SIG-M5 treated with dmso at 0.1 percent for 504 hours (cell line): ENCODE measurements at regions not wholly inside any gene's neighbourhood (a gene's known extent, or its start where the extent isn't known, plus 50 kb on each side); places are given as distances from the start of the nearest gene placed in this dataset.
"Not testable (repeated sequence)": the region's sequence is repeated elsewhere in the genome, so short reads cannot be mapped to it uniquely, and the experiment has no call there.

ENCODE experiments used
- DNase-seq: peaks from one replicate; lab custom pipeline; 2025; ENCODE audit not compliant: unreplicated experiment; lab: John Stamatoyannopoulos, UW

- not testable (repeated sequence) for DNase-seq
Measured at GRCh38 chr22:38375784-38376183, 58.6 kb upstream of the CSNK1E start.

DNA sequence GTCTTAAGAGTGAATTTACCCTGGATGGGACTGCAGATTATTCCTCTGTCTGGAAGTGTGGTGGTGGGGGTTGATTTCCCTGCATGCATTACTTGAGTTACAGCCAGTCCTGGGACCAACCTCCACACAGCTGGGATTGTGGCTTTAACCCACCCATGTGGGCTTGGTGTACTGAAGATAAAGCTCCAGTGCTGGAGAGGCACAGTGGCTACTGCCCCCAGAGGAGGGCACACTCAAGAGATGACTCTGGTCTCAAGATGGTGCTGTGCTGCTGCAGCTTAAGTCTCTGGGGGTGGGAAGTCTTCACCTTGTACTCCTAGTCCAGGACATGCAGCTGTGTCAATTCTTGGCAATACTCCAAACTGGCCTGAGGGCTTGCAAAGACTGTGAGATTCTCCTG lies 57.8 kb upstream of the CSNK1E start:
- DNase-seq, result not testable (repeated sequence)

DNA sequence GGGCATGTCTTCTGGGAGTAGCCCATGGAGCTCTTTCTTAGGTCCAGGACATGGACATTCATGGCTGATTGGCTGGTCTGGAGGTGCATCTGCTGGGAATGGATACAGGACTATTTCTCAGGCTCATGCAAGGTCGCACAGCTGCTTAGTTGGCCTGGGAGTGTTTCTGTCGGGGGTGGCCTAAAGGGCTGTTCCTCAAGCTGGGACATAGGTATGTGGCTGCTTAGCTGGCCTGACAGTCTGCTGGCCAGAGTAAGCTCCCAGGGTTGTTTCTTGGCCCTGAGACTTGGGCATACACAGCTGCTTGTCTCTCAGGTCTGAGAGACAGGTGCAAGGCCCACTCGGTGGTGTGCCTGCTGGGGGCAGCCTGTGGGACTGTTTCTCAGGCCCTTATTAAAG lies 57.2 kb upstream of the CSNK1E start:
- not testable (repeated sequence) for DNase-seq

GRCh38 chr22:38373783-38374432 lies 56.7 kb upstream of the CSNK1E start:
- DNase-seq, result not testable (repeated sequence)

DNA sequence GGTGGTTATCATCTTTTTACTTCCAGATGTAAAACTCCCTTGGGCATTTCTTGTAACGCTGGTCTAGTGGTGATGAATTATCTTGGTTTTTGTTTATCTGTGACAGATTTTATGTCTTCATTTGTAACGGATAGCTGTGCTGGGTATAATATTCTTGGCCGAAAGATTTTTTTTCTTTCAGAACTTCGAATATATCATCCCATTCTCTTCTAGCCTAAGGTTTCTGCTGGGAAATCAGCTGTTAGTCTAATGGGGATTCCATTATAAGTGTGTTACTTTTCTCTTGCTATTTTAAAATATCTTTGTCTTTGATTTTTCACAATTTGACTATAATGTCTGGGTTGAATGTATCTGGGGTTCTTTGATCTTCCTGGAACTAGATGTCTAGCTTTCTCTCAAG lies 55.4 kb upstream of the CSNK1E start:
- DNase-seq, result not testable (repeated sequence)

DNA sequence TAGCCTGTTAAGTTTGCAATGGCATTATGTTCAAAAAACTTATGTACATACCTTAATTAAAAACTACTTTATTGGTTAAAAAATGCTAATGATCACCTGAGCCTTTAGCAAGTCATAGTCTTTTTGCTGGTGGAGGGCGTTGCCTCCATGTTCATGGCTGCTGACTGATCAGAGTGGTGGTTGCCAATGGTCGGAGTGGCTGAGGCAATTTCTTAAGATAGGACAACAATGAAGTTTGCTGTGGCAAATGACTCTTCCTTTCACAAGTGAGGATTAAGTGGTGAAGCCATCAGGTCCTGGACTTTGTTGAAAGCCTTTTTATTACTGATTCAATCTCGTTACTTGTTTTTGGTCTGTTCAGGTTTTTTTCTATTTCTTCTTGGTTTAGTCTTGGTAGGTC lies 53.3 kb upstream of the CSNK1E start:
- not testable (repeated sequence) for DNase-seq

DNA sequence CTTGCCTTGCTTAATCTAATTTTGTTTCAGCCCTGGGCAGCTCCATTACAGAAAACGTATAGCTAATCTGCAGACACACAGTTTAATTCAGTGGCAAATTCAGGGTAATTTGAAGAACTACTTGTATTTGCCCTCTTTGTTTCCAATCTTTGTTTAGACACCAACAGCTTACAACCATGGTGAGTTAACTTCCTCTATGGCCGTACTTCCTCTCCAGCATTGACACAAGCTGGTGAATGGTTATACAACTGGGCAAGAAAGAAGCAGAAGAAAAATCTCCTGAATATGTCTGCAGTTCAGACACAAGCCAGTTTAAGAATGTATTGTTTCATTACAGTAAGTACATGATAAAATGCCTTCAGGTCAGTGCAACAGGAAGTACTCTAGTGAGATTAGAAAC lies 51.9 kb upstream of the CSNK1E start:
- peak; percentile 3 for DNase-seq
